KG1 (cell line): ENCODE measurements at regions not wholly inside any gene's neighbourhood (a gene's known extent, or its start where the extent isn't known, plus 50 kb on each side); places are given as distances from the start of the nearest gene placed in this dataset.

Source experiments
- DNase-seq: peaks from one replicate; lab custom pipeline; 2025; lab: John Stamatoyannopoulos, UW

GRCh38 chr10:71045936-71046335 is 157.6 kb upstream of the PCBD1 start:
- peak; percentile 51 for DNase-seq

DNA sequence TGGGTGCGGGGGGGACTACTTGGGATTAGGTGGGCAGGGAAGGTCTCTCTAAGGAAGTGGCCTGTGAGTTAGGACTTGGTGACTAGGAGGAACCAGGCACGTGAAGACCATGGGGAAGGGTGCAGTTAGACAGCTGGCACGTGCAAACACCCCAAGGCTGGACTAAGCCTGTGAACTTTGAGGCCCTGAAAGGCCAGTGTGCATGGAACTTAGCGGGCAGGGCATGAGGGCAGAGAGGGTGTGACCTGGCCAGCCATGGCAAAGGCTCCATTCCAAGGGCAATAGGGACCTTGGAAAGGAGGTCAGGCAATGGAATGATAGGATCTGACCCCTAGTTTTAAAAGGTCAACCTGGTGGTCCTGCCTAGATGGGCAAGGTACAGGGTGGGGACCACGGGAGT is 158.4 kb upstream of the PCBD1 start:
- DNase-seq: no peak

GRCh38 chr10:71048971-71049615 is 160.7 kb upstream of the PCBD1 start:
- DNase-seq: no peak

- no peak for DNase-seq
These were observed 161.6 kb upstream of the PCBD1 start for GRCh38 chr10:71049994-71050393.

- DNase-seq: no peak
These were observed 160.2 kb upstream of the UNC5B start for GRCh38 chr10:71052076-71052660.

DNA sequence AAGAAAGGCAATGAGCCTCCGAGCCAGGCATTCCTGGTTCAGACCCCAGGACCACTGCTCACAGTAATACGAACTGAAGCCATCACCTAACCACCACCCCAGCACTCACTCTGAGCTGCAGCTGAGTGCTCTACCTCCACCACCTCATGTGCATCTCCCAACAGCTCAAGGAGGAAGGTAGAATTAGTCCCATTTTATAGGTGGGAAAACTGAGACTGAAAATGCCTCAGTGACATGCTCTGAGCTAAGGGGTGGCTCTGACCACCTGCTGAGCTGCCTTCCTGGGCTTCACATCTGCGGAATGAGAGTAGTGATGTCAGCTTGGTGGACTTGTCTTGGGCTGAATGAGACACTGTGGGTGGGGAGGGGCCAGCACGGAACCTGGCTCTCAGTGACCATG is 159.7 kb upstream of the UNC5B start:
- no peak for DNase-seq

DNA sequence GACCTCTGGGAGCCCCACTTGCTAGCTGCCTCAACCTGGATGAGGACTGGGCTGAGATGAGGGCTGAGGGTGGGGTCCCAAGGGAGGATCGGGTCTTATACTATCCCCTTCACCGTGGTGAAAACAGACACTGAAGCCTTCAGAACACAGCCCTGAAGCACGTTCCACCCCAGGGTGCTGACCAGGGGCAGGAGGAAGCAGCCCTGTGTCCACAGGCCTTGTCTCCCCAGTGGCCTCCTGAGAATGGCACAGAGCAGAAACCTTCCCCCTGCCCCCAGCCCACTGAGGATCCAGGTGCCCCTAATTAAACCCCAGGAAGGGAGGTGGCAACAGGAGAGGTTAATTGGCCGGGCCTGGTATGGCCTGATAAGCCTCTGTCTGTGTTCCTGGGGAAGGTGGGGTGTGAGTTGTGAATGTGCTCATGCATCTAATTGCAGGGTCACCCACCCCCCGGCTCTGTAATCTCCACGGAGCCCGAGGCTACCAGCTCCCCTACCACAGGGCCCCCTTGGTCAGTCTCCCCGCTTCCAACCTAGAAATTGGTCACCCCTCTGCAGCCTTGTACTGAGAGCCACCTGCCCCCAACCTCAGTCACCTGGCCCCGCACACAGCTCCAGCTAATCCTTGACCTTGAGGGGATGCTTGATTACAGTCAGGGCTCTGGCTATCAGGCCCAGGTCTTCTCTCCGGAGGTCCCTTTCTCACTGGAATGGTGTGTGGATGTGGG is 159.0 kb upstream of the UNC5B start:
- no peak for DNase-seq

DNA sequence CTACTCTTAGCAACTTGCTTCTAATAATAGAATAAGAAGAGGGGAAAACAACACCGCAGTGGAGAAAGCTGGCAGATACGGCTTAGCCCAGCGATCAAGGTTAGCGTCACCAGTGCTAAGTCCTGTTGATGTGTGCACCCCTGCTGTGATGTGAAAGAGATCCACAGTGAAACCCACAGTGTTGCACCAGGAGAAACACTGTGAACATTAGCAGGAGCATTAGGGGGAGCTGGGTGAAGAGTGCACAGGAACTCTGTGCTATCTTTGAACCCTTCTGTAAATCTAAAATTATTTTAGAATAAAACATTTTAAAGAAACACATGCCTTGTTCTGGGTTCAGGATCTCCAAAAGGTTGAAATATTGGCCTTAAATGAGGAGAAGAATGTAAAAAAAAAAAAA is 154.1 kb upstream of the UNC5B start:
- no peak for DNase-seq

DNA sequence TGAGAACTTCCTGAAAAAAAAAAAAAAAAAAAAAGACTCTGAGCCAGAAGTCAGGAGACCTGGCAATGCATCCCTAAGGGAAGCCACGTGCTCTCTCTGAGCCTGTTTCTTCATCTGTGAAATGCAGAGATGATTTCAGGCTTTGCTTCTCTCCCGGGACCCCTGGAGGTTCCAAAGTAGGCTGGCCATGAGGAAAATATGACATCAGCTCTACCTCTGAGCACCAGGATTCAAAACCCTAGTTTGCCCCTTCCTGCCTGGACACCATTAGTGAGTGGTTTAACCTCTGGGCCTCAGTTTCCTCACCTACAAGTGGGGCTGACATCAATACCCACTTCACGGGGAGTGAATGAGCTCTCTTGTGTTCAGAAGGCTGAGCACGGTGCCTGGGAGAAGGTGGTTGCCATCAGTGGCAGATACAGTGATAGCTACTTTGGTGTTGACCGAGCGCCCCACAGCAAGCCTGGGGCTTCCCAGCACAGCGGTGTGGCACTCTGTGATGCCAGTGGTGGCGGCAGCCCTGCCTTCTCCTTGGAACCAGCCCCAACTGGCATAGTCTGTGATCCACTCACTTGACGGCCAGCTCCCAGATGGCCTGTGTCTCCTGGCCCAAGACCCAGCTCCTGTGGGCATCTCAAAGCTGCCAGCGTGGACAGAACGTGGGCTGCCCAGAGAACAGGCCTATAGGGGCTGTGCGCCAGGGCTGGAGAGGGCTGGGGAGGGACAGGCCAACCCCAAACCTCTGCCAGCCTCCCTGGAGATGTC is 153.1 kb upstream of the UNC5B start:
- DNase-seq: no peak

DNA sequence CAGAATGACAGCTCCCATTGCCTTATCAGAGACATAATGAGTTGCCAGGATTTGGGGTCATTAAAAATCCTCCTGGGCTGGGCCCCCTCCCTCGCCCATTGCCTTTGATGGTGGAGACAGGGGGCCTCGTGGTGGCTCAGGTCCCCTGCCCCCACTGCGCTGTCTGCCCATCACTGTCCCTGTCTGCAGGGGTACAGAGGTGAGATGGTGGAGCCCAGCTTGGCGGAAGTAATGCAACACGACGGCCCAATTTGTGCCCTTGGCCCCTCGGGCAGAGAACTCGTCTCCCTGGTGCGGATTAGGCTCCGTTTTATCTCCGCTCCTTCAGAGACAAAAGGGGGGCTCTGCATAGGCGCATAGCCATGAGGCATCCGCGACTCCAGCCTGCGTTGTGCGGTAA is 152.4 kb upstream of the UNC5B start:
- DNase-seq: no peak

DNA sequence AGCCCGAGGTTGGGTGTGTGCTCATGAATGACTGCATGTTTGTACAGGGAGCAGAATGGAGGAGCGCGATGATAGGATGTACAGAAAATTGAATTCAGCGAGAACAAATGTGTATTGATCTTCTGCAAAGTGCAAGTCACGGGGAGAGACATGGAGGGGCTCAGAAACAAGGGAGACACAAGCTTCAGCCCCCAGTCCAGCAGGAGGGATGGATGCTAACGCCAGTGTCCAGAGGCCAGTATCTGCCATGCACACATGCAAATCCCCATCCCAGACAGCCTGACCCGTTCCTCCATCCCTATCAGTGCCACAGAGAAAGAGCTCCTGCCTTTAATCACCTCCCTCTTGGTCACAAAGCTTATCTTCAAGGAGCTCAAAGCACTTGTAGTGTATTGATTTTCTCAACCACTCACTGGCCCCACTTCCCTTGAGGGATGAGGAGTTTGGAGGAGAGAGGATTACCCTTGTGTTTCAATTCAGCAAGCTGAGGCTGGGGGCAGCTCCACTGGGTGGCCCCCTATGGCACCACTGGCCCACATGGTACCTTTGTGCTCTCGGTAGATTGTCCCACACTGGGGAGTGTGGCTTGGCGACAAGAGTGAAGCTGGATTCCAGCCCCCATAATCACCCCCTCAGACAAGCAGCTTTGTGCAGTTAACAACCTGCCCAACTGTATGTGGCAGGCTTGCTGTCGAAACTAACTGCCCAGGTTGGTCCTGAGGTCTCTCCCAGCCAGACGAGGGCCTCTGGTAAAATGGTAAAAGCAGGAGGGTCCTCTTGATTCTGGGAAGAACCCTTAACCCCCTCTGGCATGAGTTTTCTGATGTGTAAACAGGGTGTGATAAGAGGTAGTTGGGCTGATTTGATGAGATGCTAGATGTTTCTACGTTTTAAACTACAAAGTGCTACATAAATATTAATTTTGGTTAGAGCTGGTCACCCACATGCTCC is 151.6 kb upstream of the UNC5B start:
- DNase-seq: no peak

GRCh38 chr10:71061472-71061871 is 150.9 kb upstream of the UNC5B start:
- DNase-seq: no peak

- no peak for DNase-seq
These were observed 150.2 kb upstream of the UNC5B start for GRCh38 chr10:71062156-71062555.

DNA sequence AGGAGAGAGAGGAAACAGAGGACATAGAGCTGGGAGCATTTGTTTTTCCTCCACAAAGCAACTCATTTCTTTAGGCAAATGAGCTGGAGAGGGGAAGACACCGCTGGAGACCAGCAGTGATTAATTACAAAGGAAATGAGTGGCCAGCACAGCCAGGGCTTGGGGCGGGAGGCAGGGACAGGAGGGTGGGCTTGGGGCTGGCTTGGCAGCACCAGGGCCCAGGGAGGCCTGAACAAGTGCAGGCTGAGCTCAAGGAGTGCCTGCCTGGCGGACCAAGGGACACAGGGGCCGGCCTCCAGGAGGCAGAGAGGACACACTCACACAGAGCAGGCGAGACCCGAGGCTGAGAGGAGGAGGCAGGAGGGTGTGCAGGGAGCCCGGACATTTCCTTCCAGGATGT is 149.0 kb upstream of the UNC5B start:
- no peak for DNase-seq

- DNase-seq: no peak
These were observed 147.8 kb upstream of the UNC5B start for GRCh38 chr10:71064413-71065118.

DNA sequence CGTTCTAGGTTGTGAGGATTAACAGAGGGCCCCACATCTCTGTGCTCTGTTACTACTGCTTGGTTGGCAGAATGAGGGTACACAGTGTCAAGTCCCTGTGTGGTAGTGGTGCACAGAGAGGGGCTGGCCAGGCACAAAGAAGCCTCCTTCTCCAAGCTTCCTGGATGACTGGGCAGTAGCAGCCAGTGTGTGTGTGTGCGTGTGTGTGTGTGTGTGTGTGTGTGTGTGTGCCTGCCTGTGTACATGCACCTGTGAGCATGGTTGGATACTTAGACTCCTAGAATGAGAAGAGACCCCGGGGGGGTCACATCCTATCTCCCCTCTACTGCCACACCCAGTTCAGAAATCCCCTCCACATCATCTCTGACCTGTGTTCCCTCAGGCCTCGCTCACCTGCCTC is 146.7 kb upstream of the UNC5B start:
- DNase-seq: no peak

- DNase-seq: no peak
These were observed 145.8 kb upstream of the UNC5B start for GRCh38 chr10:71066600-71066999.

DNA sequence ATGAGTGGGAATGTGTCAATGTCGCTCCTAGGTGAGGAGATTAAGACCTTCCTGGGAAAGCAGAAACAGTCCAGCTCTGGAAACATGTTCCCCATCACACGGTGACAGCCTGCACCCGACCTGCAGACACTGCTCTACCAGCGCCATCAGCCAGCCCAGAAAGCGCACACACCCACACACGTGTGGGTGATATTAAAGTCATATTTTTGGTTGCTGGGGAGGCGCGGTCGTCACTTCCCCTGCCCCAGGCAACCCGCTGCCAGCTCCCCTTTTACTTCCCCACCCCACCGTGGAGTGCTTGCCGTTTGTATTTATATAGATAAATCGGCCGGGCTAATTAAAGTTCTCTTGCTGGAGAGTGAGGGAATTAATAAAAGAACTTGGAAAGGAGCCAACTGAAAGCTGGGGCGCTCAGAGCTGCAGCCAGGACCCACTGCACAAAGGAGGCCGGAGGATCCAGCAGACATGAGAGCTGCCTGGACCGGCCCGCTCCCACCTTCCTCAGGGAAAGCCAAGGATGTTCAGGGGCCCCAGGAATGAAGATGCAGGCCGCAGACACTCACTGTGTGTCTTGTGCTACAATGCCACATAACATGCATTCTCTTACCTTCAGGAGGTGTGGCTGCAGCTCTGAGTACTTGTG is 145.2 kb upstream of the UNC5B start:
- no peak for DNase-seq

GRCh38 chr10:71068861-71069271 is 143.5 kb upstream of the UNC5B start:
- DNase-seq: no peak

DNA sequence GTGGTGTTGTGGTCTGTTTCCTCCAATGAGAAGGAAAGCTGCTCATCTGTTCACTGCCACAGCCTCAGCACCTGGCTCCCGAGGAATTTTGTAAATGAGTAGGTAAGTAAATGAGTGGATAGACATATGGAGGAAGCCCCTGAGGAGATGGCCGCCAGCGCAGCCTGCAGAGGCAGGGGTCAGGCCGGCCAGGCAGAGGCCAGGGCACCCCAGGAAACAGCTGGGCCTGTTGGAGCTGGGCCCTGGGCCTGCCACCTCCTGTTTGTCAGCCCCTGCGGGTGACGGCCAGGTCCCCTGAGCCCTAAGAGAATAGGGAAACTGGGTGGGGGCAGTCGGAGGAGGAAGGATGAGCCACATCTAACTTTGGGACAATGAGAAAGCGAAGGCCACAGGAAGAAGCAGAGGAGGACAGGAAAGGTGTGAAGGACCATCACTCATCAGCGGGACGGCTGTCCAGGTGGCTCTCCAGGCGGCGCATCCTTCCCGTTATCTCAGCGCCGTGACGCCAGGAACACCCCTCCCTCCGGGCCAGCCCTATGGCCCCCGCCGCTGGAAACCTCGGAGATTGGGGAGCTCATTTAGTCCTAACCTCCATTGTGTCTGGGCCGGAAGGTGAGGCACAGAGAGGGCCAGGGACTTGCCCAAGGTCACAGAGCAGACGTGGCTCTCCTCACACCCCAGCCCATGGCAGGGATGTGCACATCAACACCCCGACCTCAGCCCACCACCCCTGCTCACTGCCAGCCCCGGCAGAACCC is 142.3 kb upstream of the UNC5B start:
- DNase-seq: no peak
